HepG2 (cell line): ENCODE measurements at regions not wholly inside any gene's neighbourhood (a gene's known extent, or its start where the extent isn't known, plus 50 kb on each side); places are given as distances from the start of the nearest gene placed in this dataset.

Experiments used
- ATAC-seq: fragments of 200-7000 bp; cut with Tn5 transposase; 3 replicates; pipeline ENCODE4 v1.9.1; 2020; ENCODE audit warnings: mild to moderate bottlenecking, moderate library complexity
- BruUV-seq: library from RNA; stranded (reverse); fragments of 400-500 nt; replicated peaks from 2 replicates; lab custom pipeline; 2021; lab: Mats Ljungman, UMichigan
- CTCF ChIA-PET: fragments of 300-600 bp; formaldehyde crosslinking; extraction: SDS; loops from one replicate; lab custom pipeline; 2021; ENCODE audit warnings: low total read pairs, inconsistent platforms, low intra/inter-chr PET ratio; lab: Yijun Ruan, JAX
- POLR2A ChIA-PET: fragments of 350-600 bp; sonication (Branson Sonifier 250); formaldehyde crosslinking; loops from one replicate; lab custom pipeline; 2020; ENCODE audit warnings: antibody characterized with exemption, inconsistent platforms; lab: Yijun Ruan, JAX
- DNase-seq: peaks from one replicate; pipeline ENCODE4 v3.0.0-alpha.2; 2015; ENCODE audit warnings: low spot score
- FAIRE-seq: peaks from 3 replicates; lab custom pipeline; 2011; peaks lifted over from hg19 to GRCh38; lab: Jason Lieb, UNC
- H2AFZ ChIP-seq: one replicate; pipeline ENCODE4 v1.6.1; 2011; ENCODE audit warnings: low read length, inconsistent platforms
- H3K27ac ChIP-seq: fragments of 300-600 bp; 3 replicates; pipeline ENCODE4 v1.8.0; 2011; ENCODE audit warnings: mixed run types, mild to moderate bottlenecking, mixed read lengths, low read length, inconsistent platforms; ENCODE audit not compliant: insufficient read depth; ENCODE audit errors: extremely low read length
- H3K27me3 ChIP-seq, 2 experiments: fragments of 200-600 bp in 1 of 2; 2 replicates in 1 of 2; 3 replicates in 1 of 2; pipeline versions ENCODE4 v1.6.0 to v1.8.0; 2011; ENCODE audit warnings: low read length in 2 of 2, mild to moderate bottlenecking in 2 of 2, moderate library complexity in 2 of 2, inconsistent platforms in 1 of 2; ENCODE audit not compliant: insufficient read depth in 2 of 2, control insufficient read depth in 1 of 2
- H3K36me3 ChIP-seq, 2 experiments: fragments of 200-600 bp in 1 of 2; replicated peaks in 1 of 2; 2 replicates in 1 of 2; 3 replicates in 1 of 2; pipeline versions ENCODE4 v1.5.1 to v1.8.0; 2011; ENCODE audit warnings: low read length in 2 of 2, inconsistent platforms in 1 of 2; ENCODE audit not compliant: insufficient read depth in 2 of 2, control insufficient read depth in 1 of 2
- H3K4me1 ChIP-seq: 2 replicates; pipeline ENCODE4 v1.5.1; 2012; ENCODE audit warnings: low read length, inconsistent platforms; ENCODE audit not compliant: insufficient read depth
- H3K4me2 ChIP-seq: 2 replicates; pipeline ENCODE4 v1.6.0; 2011; ENCODE audit warnings: low read depth, low read length, inconsistent platforms
- H3K4me3 ChIP-seq, 3 experiments: fragments of 200-600 bp in 1 of 3; sonication (generic), shearing (Covaris generic) in 1 of 3; replicated peaks in 1 of 3; 2 replicates each; pipeline ENCODE4 v1.5.1; 2011 to 2016; ENCODE audit warnings: low read length in 3 of 3, inconsistent platforms in 2 of 3, low read depth in 2 of 3, mild to moderate bottlenecking in 2 of 3, control low read depth in 1 of 3, mixed read lengths in 1 of 3; ENCODE audit not compliant: insufficient read depth in 1 of 3
- H3K79me2 ChIP-seq: one replicate; pipeline ENCODE4 v1.6.1; 2011; ENCODE audit warnings: low read length, inconsistent platforms; ENCODE audit not compliant: insufficient read depth
- H3K9ac ChIP-seq: 2 replicates; pipeline ENCODE4 v1.6.0; 2011; ENCODE audit warnings: mild to moderate bottlenecking, low read depth, low read length, inconsistent platforms; ENCODE audit not compliant: insufficient read depth
- H3K9me3 ChIP-seq: 2 replicates; pipeline ENCODE4 v1.5.1; 2012; ENCODE audit warnings: mild to moderate bottlenecking, low read length
- H4K20me1 ChIP-seq: 2 replicates; pipeline ENCODE4 v1.6.0; 2011; ENCODE audit warnings: inconsistent platforms, mild to moderate bottlenecking, low read length, moderate library complexity; ENCODE audit not compliant: insufficient read depth
- KDM6A ChIP-seq: IDR thresholded peaks from 2 replicates; pipeline ENCODE4 v1.6.1; 2016; ENCODE audit warnings: low read depth
- KLF6 ChIP-seq: IDR thresholded peaks from 2 replicates; pipeline ENCODE4 v1.8.0; 2016; ENCODE audit warnings: missing biosample characterization, missing genetic modification reagents
- TSC22D2 ChIP-seq: sonication (generic); formaldehyde crosslinking; IDR thresholded peaks from 2 replicates; pipeline ENCODE4 v1.5.1; 2020; ENCODE audit warnings: missing genetic modification reagents, mild to moderate bottlenecking, borderline replicate concordance
- ZNF180 ChIP-seq: sonication (generic); formaldehyde crosslinking; IDR thresholded peaks from 2 replicates; pipeline ENCODE4 v1.4.0; 2020; ENCODE audit warnings: low read depth, missing genetic modification reagents, borderline replicate concordance
- ZNF33B ChIP-seq: sonication (generic); formaldehyde crosslinking; IDR thresholded peaks from 2 replicates; pipeline ENCODE4 v1.5.1; 2020; ENCODE audit warnings: mild to moderate bottlenecking, missing genetic modification reagents
- WGBS: methylation state at CpG from one replicate; pipeline ENCODE4 v1.1.6; 2017; ENCODE audit warnings: low lambda C conversion rate; 5-methylcytosine and 5-hydroxymethylcytosine counted together
- in situ Hi-C: cut with HindIII; loops from 2 replicates; pipeline ENCODE4 v1.10.0; 2017; ENCODE audit warnings: low pct_unique_long_range_greater_than_20kb; ENCODE audit not compliant: extremely low pct_ligation_motif_present
- intact Hi-C: fragments of 100-400 bp; cut with micrococcal nuclease; formaldehyde crosslinking; loops from one replicate; pipeline ENCODE4 v1.10.0; 2022; ENCODE audit not compliant: unreplicated experiment
- TF ChIP-seq, protein P1 (sequence below): sonication (generic); formaldehyde crosslinking; IDR thresholded peaks from 2 replicates; pipeline ENCODE4 v1.9.0; 2021; ENCODE audit warnings: missing genetic modification reagents, borderline replicate concordance
- TF ChIP-seq, protein P2 (sequence below): sonication (generic); formaldehyde crosslinking; IDR thresholded peaks from 2 replicates; pipeline ENCODE4 v1.5.0; 2020; ENCODE audit warnings: missing genetic modification reagents, mild to moderate bottlenecking, borderline replicate concordance
- TF ChIP-seq, protein P3 (sequence below): sonication (generic); formaldehyde crosslinking; IDR thresholded peaks from 2 replicates; pipeline ENCODE4 v1.5.0; 2020; ENCODE audit warnings: mild to moderate bottlenecking, missing genetic modification reagents, borderline replicate concordance

DNA sequence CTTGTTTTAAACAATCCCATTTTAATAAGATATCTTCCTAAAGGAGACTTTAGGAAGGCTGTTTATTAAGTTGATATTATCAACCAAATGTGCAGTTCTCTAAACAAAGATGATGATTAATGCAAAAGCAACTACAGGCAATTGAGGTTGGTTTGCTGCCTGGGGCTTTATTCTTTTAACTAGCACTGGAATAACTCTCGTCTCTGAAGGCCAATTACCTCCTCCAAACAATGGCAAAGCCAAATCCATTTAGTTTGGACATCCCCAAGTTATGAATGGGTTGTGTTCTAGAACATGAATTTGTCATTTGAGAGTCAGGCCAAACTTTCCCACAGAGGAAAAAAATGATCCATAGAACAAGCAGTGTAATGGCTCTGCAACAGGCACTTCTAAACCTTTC is 114.1 kb downstream of the SLC16A9 start:
- in situ Hi-C loops, result loop anchor here (25.0 kb wide), 1 partner anchor 683 kb away; no protein-coding TSS in a partner anchor

More for the DNA sequence above, 114.1 kb downstream of the SLC16A9 start:
- H2AFZ ChIP-seq, result no peak overlapping the region
- FAIRE-seq (no peak), DNase-seq (no peak)
- H3K4me2 ChIP-seq, result no peak overlapping the region
- ChIA-PET POLR2A (no interaction called here), CTCF (no interaction called here)
- H3K36me3 ChIP-seq, result no peaks in the 10 kb centered on the region
- H3K9ac ChIP-seq, result no peak overlapping the region
- no peaks in the 10 kb centered on the region for H3K9me3 ChIP-seq
- no peak overlapping the region for H3K4me3 ChIP-seq
- WGBS, result 0% methylated on average over 1 of the region's 1 CpG
- H3K27ac ChIP-seq, result no peak overlapping the region
- intact Hi-C loops, result no loop called here
- no peaks in the 10 kb centered on the region for H3K4me1 ChIP-seq
- TF ChIP-seq, protein P1, sequence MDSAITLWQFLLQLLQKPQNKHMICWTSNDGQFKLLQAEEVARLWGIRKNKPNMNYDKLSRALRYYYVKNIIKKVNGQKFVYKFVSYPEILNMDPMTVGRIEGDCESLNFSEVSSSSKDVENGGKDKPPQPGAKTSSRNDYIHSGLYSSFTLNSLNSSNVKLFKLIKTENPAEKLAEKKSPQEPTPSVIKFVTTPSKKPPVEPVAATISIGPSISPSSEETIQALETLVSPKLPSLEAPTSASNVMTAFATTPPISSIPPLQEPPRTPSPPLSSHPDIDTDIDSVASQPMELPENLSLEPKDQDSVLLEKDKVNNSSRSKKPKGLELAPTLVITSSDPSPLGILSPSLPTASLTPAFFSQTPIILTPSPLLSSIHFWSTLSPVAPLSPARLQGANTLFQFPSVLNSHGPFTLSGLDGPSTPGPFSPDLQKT (CRISPR knock-in tag), result no peak
- TF ChIP-seq, protein P2, sequence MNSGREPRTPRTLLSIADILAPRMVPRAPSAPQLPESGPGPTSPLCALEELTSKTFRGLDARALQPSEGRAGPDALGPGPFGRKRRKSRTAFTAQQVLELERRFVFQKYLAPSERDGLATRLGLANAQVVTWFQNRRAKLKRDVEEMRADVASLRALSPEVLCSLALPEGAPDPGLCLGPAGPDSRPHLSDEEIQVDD (CRISPR knock-in tag), result no peak
- TF ChIP-seq ZNF180 (CRISPR knock-in tag) (no peak), TSC22D2 (no peak), ZNF33B (no peak), KDM6A (CRISPR knock-in tag) (no peak), KLF6 (no peak)
- TF ChIP-seq, protein P3, sequence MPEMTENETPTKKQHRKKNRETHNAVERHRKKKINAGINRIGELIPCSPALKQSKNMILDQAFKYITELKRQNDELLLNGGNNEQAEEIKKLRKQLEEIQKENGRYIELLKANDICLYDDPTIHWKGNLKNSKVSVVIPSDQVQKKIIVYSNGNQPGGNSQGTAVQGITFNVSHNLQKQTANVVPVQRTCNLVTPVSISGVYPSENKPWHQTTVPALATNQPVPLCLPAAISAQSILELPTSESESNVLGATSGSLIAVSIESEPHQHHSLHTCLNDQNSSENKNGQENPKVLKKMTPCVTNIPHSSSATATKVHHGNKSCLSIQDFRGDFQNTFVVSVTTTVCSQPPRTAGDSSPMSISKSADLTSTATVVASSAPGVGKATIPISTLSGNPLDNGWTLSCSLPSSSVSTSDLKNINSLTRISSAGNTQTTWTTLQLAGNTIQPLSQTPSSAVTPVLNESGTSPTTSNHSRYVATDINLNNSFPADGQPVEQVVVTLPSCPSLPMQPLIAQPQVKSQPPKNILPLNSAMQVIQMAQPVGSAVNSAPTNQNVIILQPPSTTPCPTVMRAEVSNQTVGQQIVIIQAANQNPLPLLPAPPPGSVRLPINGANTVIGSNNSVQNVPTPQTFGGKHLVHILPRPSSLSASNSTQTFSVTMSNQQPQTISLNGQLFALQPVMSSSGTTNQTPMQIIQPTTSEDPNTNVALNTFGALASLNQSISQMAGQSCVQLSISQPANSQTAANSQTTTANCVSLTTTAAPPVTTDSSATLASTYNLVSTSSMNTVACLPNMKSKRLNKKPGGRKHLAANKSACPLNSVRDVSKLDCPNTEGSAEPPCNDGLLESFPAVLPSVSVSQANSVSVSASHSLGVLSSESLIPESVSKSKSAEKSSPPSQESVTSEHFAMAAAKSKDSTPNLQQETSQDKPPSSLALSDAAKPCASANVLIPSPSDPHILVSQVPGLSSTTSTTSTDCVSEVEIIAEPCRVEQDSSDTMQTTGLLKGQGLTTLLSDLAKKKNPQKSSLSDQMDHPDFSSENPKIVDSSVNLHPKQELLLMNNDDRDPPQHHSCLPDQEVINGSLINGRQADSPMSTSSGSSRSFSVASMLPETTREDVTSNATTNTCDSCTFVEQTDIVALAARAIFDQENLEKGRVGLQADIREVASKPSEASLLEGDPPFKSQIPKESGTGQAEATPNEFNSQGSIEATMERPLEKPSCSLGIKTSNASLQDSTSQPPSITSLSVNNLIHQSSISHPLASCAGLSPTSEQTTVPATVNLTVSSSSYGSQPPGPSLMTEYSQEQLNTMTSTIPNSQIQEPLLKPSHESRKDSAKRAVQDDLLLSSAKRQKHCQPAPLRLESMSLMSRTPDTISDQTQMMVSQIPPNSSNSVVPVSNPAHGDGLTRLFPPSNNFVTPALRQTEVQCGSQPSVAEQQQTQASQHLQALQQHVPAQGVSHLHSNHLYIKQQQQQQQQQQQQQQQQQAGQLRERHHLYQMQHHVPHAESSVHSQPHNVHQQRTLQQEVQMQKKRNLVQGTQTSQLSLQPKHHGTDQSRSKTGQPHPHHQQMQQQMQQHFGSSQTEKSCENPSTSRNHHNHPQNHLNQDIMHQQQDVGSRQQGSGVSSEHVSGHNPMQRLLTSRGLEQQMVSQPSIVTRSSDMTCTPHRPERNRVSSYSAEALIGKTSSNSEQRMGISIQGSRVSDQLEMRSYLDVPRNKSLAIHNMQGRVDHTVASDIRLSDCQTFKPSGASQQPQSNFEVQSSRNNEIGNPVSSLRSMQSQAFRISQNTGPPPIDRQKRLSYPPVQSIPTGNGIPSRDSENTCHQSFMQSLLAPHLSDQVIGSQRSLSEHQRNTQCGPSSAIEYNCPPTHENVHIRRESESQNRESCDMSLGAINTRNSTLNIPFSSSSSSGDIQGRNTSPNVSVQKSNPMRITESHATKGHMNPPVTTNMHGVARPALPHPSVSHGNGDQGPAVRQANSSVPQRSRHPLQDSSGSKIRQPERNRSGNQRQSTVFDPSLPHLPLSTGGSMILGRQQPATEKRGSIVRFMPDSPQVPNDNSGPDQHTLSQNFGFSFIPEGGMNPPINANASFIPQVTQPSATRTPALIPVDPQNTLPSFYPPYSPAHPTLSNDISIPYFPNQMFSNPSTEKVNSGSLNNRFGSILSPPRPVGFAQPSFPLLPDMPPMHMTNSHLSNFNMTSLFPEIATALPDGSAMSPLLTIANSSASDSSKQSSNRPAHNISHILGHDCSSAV (CRISPR knock-in tag), result no peak
- TF ChIP-seq, all 625 proteins: peak for 0
- Histone ChIP-seq H3K79me2 (no peaks in the 10 kb centered on the region), H4K20me1 (no peaks in the 10 kb centered on the region), H3K27me3 (no peaks in the 10 kb centered on the region; a peak in 1 of 5 replicates)
- no TSS peak for BruUV-seq
- no peak for ATAC-seq
